ENCODE measurements at regions not wholly inside any gene's neighbourhood (a gene's known extent, or its start where the extent isn't known, plus 50 kb on each side); places are given as distances from the start of the nearest gene placed in this dataset.

- TF ChIP-seq CTCF (conservative IDR thresholded peaks at IDR 0.05; ENCODE audit: low read length) (no peak), EZH2phosphoT487 (IDR thresholded peaks at IDR 0.05; ENCODE audit: borderline replicate concordance) (no peak)
Observed at GRCh38 chr5:108606185-108606584, 141.5 kb upstream of the FER start.

All from Loucy (cell line).